ENCODE measurements at regions not wholly inside any gene's neighbourhood (a gene's known extent, or its start where the extent isn't known, plus 50 kb on each side); places are given as distances from the start of the nearest gene placed in this dataset.

DNA sequence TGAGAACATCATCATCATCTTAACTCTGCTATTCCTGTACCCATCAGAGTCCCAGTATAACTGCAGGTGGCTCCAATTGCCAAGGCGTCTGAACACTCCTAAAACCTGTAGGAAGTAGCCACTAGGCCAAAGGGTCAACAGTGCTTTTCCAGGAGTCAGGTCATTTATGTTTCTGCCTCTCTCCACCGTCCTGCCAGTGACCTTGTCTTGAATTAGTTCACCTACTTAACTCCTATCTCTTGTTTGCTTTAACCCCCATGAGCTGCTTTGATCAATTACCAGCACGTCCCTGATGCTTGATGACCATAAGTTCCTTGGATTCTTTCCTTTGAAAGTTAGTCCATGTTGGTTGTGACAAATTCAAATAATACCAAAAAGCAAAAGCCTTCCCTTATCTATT lies 169.8 kb upstream of the ANKRD28 start:
- BruUV-seq (replicated peaks), result no TSS peak
- no peaks in the 10 kb centered on the region for H3K9me3 ChIP-seq (ENCODE audit: control insufficient read depth, insufficient read depth, low read length)
- no peak overlapping the region for H2AK5ac ChIP-seq (ENCODE audit: low read depth, low read length)
- WGBS, 2 experiments (ENCODE audit: extremely low coverage in 2 of 2, insufficient read length in 1 of 2), result 0% methylated on average over 1 of the region's 3 CpGs; no CpG with 5 or more reads in 1 of the 2 experiments
- in situ Hi-C loops (cut with MboI; ENCODE audit: low sequenced_read_pairs) (no loop called here), dilution Hi-C loops (cut with HindIII; ENCODE audit: low sequenced_read_pairs, unreplicated experiment) (no loop called here), intact Hi-C loops (cut with micrococcal nuclease) (no loop called here)
- TF ChIP-seq RAD21 (IDR thresholded peaks at IDR 0.05; ENCODE audit: low read length) (no peak), MAZ (IDR thresholded peaks at IDR 0.05; ENCODE audit: borderline replicate concordance, low read depth, low read length) (no peak), CHD1 (IDR thresholded peaks at IDR 0.05; ENCODE audit: low read depth, low read length) (no peak), BHLHE40 (IDR thresholded peaks at IDR 0.05; ENCODE audit: low read depth, low read length) (no peak), CEBPB (IDR thresholded peaks at IDR 0.05; ENCODE audit: low read depth, low read length) (no peak), SMC3 (IDR thresholded peaks at IDR 0.05; ENCODE audit: low read depth, low read length) (no peak), ELK1 (IDR thresholded peaks at IDR 0.05; ENCODE audit: borderline replicate concordance, low read depth, low read length) (no peak), POLR2A (IDR thresholded peaks at IDR 0.05; ENCODE audit: low read depth, low read length) (no peak), MXI1 (IDR thresholded peaks at IDR 0.05; ENCODE audit: borderline replicate concordance, low read depth, low read length) (no peak), NFE2L2 (IDR thresholded peaks at IDR 0.05; ENCODE audit: low read depth, low read length) (no peak)
- DNase-seq, result no peak
- CTCF ChIA-PET, result no interaction called here
- no peak overlapping the region for H3K9ac ChIP-seq (ENCODE audit: low read depth, low read length)
- no peak overlapping the region for H2BK15ac ChIP-seq (ENCODE audit: low read depth, low read length)
- ATAC-seq (ENCODE audit: low read depth), result no peak
- H3K27me3 ChIP-seq (ENCODE audit: control insufficient read depth, insufficient read depth, low read length), result no peaks in the 10 kb centered on the region; the same call in 1 of the 2 replicates
- H4K8ac ChIP-seq (ENCODE audit: low read depth in 2 of 2, low read length in 2 of 2), result no peak overlapping the region
- H2BK5ac ChIP-seq (ENCODE audit: low read depth, low read length, poor library complexity, severe bottlenecking), result no peak overlapping the region
- H2BK120ac ChIP-seq (ENCODE audit: low read depth, low read length), result no peak overlapping the region
- no peak overlapping the region for H2BK20ac ChIP-seq (ENCODE audit: low read depth, low read length)
- no peaks in the 10 kb centered on the region for H3K9me1 ChIP-seq (ENCODE audit: insufficient read depth, low read length)
- H3K4me2 ChIP-seq (ENCODE audit: low read depth, low read length), result no peak overlapping the region
- H2AK9ac ChIP-seq (replicated peaks; ENCODE audit: low read depth, low read length, poor library complexity), result no peak overlapping the region
- H3K14ac ChIP-seq (replicated peaks; ENCODE audit: low read depth, low read length), result no peak overlapping the region
- no peak overlapping the region for H3K27ac ChIP-seq (ENCODE audit: insufficient read depth, low read length)
- no peak overlapping the region for H3K23ac ChIP-seq (ENCODE audit: low read depth, low read length)
- H3K4me3 ChIP-seq (ENCODE audit: insufficient read depth, low read depth, low read length), result no peak overlapping the region
- peaks cover 6% of the 10 kb centered on the region for H3K4me1 ChIP-seq (ENCODE audit: control insufficient read depth, insufficient read depth, low read length)
- H4K91ac ChIP-seq (ENCODE audit: insufficient read depth, low read depth, low read length), result no peak overlapping the region
- H2AFZ ChIP-seq (replicated peaks; ENCODE audit: low read length, poor library complexity), result no peak overlapping the region
- H3K18ac ChIP-seq (ENCODE audit: low read depth, low read length), result no peak overlapping the region
- H4K20me1 ChIP-seq (ENCODE audit: insufficient read depth, low read length), result no peaks in the 10 kb centered on the region
- no peaks in the 10 kb centered on the region; a peak in 1 of 4 replicates for H3K79me1 ChIP-seq (ENCODE audit: low read depth in 1 of 2, low read length in 2 of 2)
- H3K4ac ChIP-seq (ENCODE audit: low read depth, low read length), result no peak overlapping the region
- no peaks in the 10 kb centered on the region for H3K36me3 ChIP-seq (ENCODE audit: control insufficient read depth, insufficient read depth, low read length)
- POLR2A ChIA-PET (ENCODE audit: unreplicated experiment), result no interaction called here
- no peak overlapping the region for H4K5ac ChIP-seq (ENCODE audit: low read depth, low read length)
- H3K56ac ChIP-seq (ENCODE audit: extremely low read depth, insufficient read depth, low read length), result no peak overlapping the region

Data from IMR-90 (cell line).